ENCODE measurements at regions not wholly inside any gene's neighbourhood (a gene's known extent, or its start where the extent isn't known, plus 50 kb on each side); places are given as distances from the start of the nearest gene placed in this dataset.

DNA sequence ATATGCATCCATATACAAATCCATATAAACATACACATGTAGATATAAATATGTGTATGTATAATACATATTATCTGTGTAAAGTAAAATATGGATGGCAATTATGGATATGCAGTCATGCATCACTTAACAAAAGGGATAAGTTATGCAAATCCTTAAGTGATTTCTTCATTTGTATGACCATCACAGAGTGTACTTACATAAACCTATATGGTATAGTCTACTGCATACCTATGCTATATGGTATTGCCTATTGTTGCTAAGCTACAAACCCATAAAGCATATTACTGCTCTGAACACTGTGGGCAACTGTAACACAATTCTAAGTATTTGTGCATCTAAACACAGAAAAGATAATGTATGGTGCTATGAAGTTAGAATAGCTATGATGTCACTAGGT lies 227.2 kb downstream of the SLC6A15 start:
- ATAC-seq (replicated peaks), result no peak

GRCh38 chr12:84676787-84677186 lies 235.8 kb downstream of the SLC6A15 start:
- no peak overlapping the region for H3K4me3 Mint-ChIP-seq
- no peak for ATAC-seq (replicated peaks)
- no peak overlapping the region for H3K27ac Mint-ChIP-seq
- no peaks in the 10 kb centered on the region for H3K4me1 Mint-ChIP-seq
- no peaks in the 10 kb centered on the region for H3K27me3 Mint-ChIP-seq
- H3K9me3 Mint-ChIP-seq, result no peaks in the 10 kb centered on the region
- no peak for DNase-seq
- no peaks in the 10 kb centered on the region for H3K36me3 Mint-ChIP-seq

More for the DNA sequence above, 227.2 kb downstream of the SLC6A15 start:
- no peaks in the 10 kb centered on the region for H3K36me3 Mint-ChIP-seq
- H3K27me3 Mint-ChIP-seq, result no peaks in the 10 kb centered on the region
- no peak overlapping the region for H3K27ac Mint-ChIP-seq
- H3K4me1 Mint-ChIP-seq, result no peaks in the 10 kb centered on the region
- H3K4me3 Mint-ChIP-seq, result no peak overlapping the region
- DNase-seq, result no peak
- H3K9me3 Mint-ChIP-seq, result no peaks in the 10 kb centered on the region

GRCh38 chr12:84661786-84662185 lies 250.8 kb downstream of the SLC6A15 start:
- ATAC-seq (replicated peaks), result no peak
- H3K4me3 Mint-ChIP-seq, result no peak overlapping the region
- no peak for DNase-seq
- H3K27ac Mint-ChIP-seq, result no peak overlapping the region
- no peaks in the 10 kb centered on the region for H3K36me3 Mint-ChIP-seq
- H3K9me3 Mint-ChIP-seq, result peaks cover 0 to under 1% of the 10 kb centered on the region in 2 donors
- H3K27me3 Mint-ChIP-seq, result no peaks in the 10 kb centered on the region
- no peaks in the 10 kb centered on the region for H3K4me1 Mint-ChIP-seq

DNA sequence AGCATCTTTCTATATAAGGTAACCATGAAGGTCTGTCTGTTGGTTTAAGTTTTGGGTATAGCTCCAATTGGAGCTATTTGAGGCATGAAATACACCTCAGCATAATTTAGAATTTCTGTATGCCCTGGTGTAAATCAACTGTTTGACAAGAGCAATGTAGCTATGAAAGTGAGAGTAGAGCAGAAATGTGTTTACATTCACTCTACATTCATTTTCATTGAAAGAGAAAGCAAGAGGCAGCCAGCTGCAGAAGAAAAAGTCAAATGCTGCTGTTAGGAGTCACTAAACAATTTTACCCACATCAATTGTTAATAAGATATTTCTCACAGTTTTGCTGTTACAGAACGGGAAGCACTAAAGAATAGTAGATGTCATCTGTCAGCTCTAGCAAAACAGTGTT lies 252.5 kb downstream of the SLC6A15 start:
- H3K36me3 Mint-ChIP-seq, result no peaks in the 10 kb centered on the region
- H3K27ac Mint-ChIP-seq, result no peak overlapping the region
- H3K9me3 Mint-ChIP-seq, result peaks cover 0 to 1% of the 10 kb centered on the region in 2 donors
- DNase-seq, result no peak
- H3K4me1 Mint-ChIP-seq, result no peaks in the 10 kb centered on the region
- H3K27me3 Mint-ChIP-seq, result no peaks in the 10 kb centered on the region
- no peak for ATAC-seq (replicated peaks)
- H3K4me3 Mint-ChIP-seq, result no peak overlapping the region

DNA sequence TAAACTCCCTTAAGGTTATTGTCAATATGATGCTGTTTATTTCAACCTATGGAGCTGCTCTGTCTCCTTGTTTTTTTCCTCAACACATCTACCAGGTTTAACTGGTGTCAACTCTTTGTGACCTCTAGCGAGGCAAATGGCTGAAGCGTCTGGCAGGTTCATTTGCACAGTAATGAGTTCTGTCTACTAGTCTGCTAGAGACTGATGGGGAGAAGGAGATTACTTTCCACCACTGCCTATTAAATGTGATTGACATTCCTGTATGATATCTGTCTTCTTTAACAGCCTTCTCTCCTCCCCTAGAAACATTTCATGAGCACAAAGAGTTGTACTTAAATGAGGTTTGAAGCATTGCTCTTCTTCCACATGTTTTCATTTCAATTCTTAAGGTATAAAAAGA lies 253.7 kb downstream of the SLC6A15 start:
- no peak overlapping the region for H3K4me3 Mint-ChIP-seq
- H3K9me3 Mint-ChIP-seq, result peaks cover 0 to 1% of the 10 kb centered on the region in 2 donors
- no peaks in the 10 kb centered on the region for H3K27me3 Mint-ChIP-seq
- no peaks in the 10 kb centered on the region for H3K36me3 Mint-ChIP-seq
- H3K27ac Mint-ChIP-seq, result no peak overlapping the region
- H3K4me1 Mint-ChIP-seq, result no peaks in the 10 kb centered on the region
- no peak for DNase-seq
- no peak for ATAC-seq (replicated peaks)

GRCh38 chr12:84656705-84657104 lies 255.9 kb downstream of the SLC6A15 start:
- Mint-ChIP-seq H3K27ac (no peak overlapping the region), H3K36me3 (no peaks in the 10 kb centered on the region), H3K4me1 (no peaks in the 10 kb centered on the region), H3K4me3 (no peak overlapping the region), H3K27me3 (no peaks in the 10 kb centered on the region), H3K9me3 (peaks cover 0 to 1% of the 10 kb centered on the region in 2 donors)
- no peak for DNase-seq
- no peak for ATAC-seq (replicated peaks)

DNA sequence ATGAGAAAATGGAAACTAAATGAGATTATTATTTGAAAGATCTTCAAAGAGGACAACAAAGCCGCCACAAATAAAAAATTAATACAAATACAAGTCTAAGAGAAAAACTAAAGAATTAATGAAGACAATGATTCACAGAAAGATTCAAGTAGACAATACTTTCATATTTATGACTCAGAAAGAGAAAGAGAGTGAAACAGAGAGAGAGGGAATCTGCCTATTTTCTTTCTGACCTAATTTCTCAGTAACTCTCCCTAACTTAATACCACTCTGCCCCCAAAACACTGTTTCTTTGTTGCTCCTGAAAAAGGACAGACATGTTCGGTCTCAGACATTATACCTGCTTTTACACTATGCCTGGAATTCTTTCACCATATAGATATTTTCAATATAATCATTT lies 259.1 kb downstream of the SLC6A15 start:
- no peaks in the 10 kb centered on the region for H3K4me1 Mint-ChIP-seq
- H3K4me3 Mint-ChIP-seq, result no peak overlapping the region
- H3K27me3 Mint-ChIP-seq, result no peaks in the 10 kb centered on the region
- no peaks in the 10 kb centered on the region for H3K36me3 Mint-ChIP-seq
- ATAC-seq (replicated peaks), result no peak
- no peak overlapping the region for H3K27ac Mint-ChIP-seq
- peaks cover 0 to 1% of the 10 kb centered on the region in 2 donors for H3K9me3 Mint-ChIP-seq
- no peak for DNase-seq

DNA sequence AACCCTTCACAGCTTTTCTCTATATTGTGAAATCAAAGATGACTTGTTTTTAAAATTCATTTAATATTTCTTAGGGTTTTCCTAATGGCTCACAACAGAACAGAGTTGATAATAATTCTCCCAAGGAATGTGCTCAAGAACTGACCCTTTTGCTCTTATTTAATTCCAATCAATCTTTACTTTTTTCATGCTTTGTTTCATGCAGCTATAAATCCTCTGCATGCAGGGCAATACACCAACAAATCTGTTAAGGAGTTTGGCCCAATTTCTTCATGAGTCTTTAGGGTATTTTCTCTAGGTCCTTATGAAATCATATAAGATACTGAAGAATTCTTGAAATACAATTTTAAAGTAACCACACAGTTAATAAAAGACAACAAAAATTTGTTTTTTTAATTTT lies 264.2 kb downstream of the SLC6A15 start:
- DNase-seq, result no peak
- Mint-ChIP-seq H3K4me3 (no peak overlapping the region), H3K36me3 (no peaks in the 10 kb centered on the region), H3K27ac (no peak overlapping the region), H3K27me3 (no peaks in the 10 kb centered on the region), H3K9me3 (no peaks in the 10 kb centered on the region), H3K4me1 (no peaks in the 10 kb centered on the region)
- ATAC-seq (replicated peaks), result no peak

DNA sequence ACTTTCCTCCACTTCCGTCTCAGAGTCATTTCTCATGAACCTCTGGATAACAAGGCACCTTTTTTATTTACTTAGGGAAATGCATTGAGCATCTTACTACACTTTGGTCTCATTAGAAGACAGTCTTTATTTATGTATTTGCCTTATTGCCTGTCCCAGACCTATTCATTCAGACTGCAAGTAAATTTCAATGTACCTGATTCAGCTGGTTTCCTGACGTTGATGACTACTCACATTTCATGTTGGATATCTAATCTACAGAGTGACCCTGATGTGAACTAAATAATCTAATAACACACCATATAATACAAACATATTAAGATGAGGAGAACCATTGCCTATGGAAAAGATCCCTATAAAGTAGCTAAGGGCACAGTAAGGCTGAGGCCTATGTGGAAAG lies 267.7 kb downstream of the SLC6A15 start:
- no peak overlapping the region for H3K4me3 Mint-ChIP-seq
- ATAC-seq (replicated peaks) (no peak), DNase-seq (no peak)
- H3K27me3 Mint-ChIP-seq, result no peaks in the 10 kb centered on the region
- no peaks in the 10 kb centered on the region for H3K36me3 Mint-ChIP-seq
- no peaks in the 10 kb centered on the region for H3K4me1 Mint-ChIP-seq
- H3K9me3 Mint-ChIP-seq, result peaks cover 0 to 2% of the 10 kb centered on the region in 2 donors
- H3K27ac Mint-ChIP-seq, result no peak overlapping the region

GRCh38 chr12:84643993-84644392 lies 268.6 kb downstream of the SLC6A15 start:
- Mint-ChIP-seq H3K9me3 (peaks cover 0 to 2% of the 10 kb centered on the region in 2 donors), H3K36me3 (no peaks in the 10 kb centered on the region), H3K4me1 (no peaks in the 10 kb centered on the region), H3K27me3 (no peaks in the 10 kb centered on the region), H3K27ac (no peak overlapping the region), H3K4me3 (no peak overlapping the region)
- no peak for ATAC-seq (replicated peaks)
- DNase-seq, result no peak

DNA sequence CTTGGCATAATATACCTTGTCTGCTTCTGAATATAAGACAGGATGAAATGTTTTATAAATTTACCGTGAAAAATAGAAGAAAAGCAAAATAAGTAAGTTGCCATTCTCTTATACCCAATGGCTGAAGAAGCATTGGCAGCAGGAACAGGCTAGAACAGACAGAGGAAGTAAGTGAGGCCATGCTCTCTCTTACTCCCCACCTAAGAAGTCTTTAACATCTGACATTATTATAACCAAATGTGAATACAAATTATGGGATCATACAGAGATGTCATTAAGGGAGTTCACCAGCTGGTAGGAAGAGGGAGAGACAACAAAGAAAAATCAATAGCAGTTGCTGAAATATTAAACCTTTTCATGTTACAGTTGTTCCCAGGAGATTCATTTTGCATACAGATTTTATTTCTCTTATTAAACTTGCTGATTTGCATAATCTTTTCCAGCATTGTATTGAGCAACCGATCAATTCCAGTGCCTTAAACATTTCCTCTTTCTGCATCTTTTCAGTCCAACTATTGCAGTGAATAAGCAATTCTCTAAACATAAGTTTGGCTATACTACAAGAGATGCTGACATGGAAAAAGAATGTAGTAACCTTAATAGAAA lies 270.6 kb downstream of the SLC6A15 start:
- H3K36me3 Mint-ChIP-seq, result no peaks in the 10 kb centered on the region
- ATAC-seq (replicated peaks) (no peak), DNase-seq (no peak)

DNA sequence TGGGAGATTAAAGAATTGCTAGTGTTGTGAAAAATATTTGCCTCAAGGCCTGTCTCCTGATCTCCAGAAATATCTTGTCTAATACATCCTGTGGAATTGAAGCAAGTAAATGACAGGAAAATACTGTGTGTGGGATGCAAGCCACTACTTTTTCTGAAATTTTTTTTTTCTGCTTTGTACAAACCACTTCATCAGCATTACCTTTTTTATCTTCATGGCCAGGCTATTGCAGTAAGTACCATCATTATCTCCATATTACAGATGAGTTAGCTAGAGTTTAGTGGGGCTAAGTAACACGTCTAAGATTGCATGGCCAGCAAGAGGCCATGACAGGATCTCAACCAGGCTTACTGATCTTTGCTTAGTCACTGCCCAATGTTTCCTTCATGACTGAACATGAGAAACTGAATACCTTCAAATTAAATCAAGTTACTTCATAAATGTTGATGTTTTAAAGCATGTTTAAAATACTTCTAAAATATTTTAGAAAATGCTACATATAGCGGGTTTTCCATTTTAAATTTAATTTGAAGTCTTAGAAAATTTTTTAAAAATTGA lies 273.7 kb downstream of the SLC6A15 start:
- no peak for DNase-seq
- H3K9me3 Mint-ChIP-seq, result peaks cover 0 to 2% of the 10 kb centered on the region in 2 donors

More for the DNA sequence above, 270.6 kb downstream of the SLC6A15 start:
- Mint-ChIP-seq H3K4me1 (no peaks in the 10 kb centered on the region), H3K27me3 (no peaks in the 10 kb centered on the region), H3K9me3 (peaks cover 0 to 2% of the 10 kb centered on the region in 2 donors), H3K27ac (no peak overlapping the region), H3K4me3 (no peak overlapping the region)

DNA sequence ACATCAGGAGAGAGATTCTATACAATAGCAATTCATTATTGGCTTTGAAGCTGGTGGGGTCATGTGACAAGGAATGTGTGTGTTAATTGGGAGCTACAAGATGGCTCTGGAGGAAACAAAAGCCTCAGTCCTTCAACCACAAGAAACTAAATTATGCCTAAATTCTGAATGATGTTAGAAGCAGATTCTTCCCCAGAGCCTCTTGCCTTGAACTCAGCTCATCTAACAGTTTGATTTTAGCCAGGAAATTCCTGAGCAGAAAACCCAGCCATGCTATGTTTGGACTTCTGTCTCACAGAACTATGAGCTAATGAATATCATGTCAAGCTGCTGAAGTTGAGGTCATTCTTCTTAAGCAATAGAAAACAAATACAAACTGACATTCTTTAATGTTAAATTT lies 274.7 kb downstream of the SLC6A15 start:
- Mint-ChIP-seq H3K36me3 (no peaks in the 10 kb centered on the region), H3K4me3 (no peak overlapping the region), H3K27ac (no peak overlapping the region), H3K9me3 (peaks cover 0 to 2% of the 10 kb centered on the region in 2 donors), H3K4me1 (no peaks in the 10 kb centered on the region), H3K27me3 (no peaks in the 10 kb centered on the region)
- DNase-seq (no peak), ATAC-seq (replicated peaks) (no peak)

More for the DNA sequence above, 273.7 kb downstream of the SLC6A15 start:
- no peaks in the 10 kb centered on the region for H3K27me3 Mint-ChIP-seq
- H3K36me3 Mint-ChIP-seq, result no peaks in the 10 kb centered on the region
- no peaks in the 10 kb centered on the region for H3K4me1 Mint-ChIP-seq
- no peak for ATAC-seq (replicated peaks)
- H3K27ac Mint-ChIP-seq, result no peak overlapping the region
- no peak overlapping the region for H3K4me3 Mint-ChIP-seq

GRCh38 chr12:84636801-84637290 lies 275.8 kb downstream of the SLC6A15 start:
- DNase-seq (no peak), ATAC-seq (replicated peaks) (no peak)
- H3K27me3 Mint-ChIP-seq, result no peaks in the 10 kb centered on the region
- no peaks in the 10 kb centered on the region for H3K4me1 Mint-ChIP-seq
- H3K4me3 Mint-ChIP-seq, result no peak overlapping the region
- H3K9me3 Mint-ChIP-seq, result peaks cover 0 to 2% of the 10 kb centered on the region in 2 donors
- no peaks in the 10 kb centered on the region for H3K36me3 Mint-ChIP-seq
- H3K27ac Mint-ChIP-seq, result no peak overlapping the region

GRCh38 chr12:84634526-84634925 lies 278.1 kb downstream of the SLC6A15 start:
- H3K36me3 Mint-ChIP-seq, result no peaks in the 10 kb centered on the region
- no peak overlapping the region for H3K4me3 Mint-ChIP-seq
- ATAC-seq (replicated peaks) (no peak), DNase-seq (no peak)
- H3K4me1 Mint-ChIP-seq, result no peaks in the 10 kb centered on the region
- no peak overlapping the region for H3K27ac Mint-ChIP-seq
- no peaks in the 10 kb centered on the region for H3K27me3 Mint-ChIP-seq
- no peaks in the 10 kb centered on the region for H3K9me3 Mint-ChIP-seq
